Stimulated activated naive CD8-positive, alpha-beta T cell treated with anti-CD3 and anti-CD28 coated beads, Interleukin-15, Interleukin-2, amounts not matched to agents 100 ng/mL and 50 ng/mL, for 24 hours (primary cell): ENCODE measurements at regions not wholly inside any gene's neighbourhood (a gene's known extent, or its start where the extent isn't known, plus 50 kb on each side); places are given as distances from the start of the nearest gene placed in this dataset.

Experiments used
- H3K27ac Mint-ChIP-seq: one replicate; pipeline ENCODE4 v1.8.0; 2021; ENCODE audit warnings: mild to moderate bottlenecking, mixed read lengths
- H3K27me3 Mint-ChIP-seq: one replicate; pipeline ENCODE4 v1.8.0; 2021; ENCODE audit warnings: mixed read lengths
- H3K36me3 Mint-ChIP-seq: one replicate; pipeline ENCODE4 v1.8.0; 2021; ENCODE audit warnings: low read depth, mixed read lengths
- H3K4me1 Mint-ChIP-seq: one replicate; pipeline ENCODE4 v1.8.0; 2021; ENCODE audit warnings: low read depth, mixed read lengths
- H3K4me3 Mint-ChIP-seq: one replicate; pipeline ENCODE4 v1.8.0; 2021; ENCODE audit warnings: mild to moderate bottlenecking, mixed read lengths
- H3K9me3 Mint-ChIP-seq: one replicate; pipeline ENCODE4 v1.8.0; 2021; ENCODE audit warnings: mixed read lengths

DNA sequence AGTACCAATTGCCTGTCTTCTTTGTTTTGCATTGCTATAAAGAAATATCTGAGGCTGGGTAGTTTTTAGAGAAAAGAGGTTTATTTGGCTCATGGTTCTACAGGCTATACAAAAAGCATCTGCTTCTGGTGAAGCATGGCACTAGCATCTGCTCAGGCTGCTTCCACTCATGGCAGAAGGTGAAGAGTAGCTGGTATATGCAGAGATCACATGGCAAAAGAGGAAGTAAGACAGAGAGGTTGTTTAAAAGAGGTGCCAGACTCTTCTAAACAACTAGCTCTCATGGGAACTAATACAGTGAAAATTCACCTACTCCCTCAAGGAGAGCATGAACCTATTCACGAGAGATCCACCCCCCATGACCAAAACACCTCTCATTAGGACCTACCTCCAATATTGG, 56.7 kb upstream of the GUCA2B start:
- no peak overlapping the region for H3K27ac Mint-ChIP-seq
- H3K4me1 Mint-ChIP-seq, result no peaks in the 10 kb centered on the region
- H3K27me3 Mint-ChIP-seq, result peaks cover 48% of the 10 kb centered on the region
- peaks cover 17% of the 10 kb centered on the region for H3K9me3 Mint-ChIP-seq
- no peaks in the 10 kb centered on the region for H3K36me3 Mint-ChIP-seq
- no peak overlapping the region for H3K4me3 Mint-ChIP-seq

GRCh38 chr1:42089246-42089645, 64.0 kb upstream of the GUCA2B start:
- peaks cover 14% of the 10 kb centered on the region for H3K9me3 Mint-ChIP-seq
- peaks cover 3% of the 10 kb centered on the region for H3K36me3 Mint-ChIP-seq
- no peaks in the 10 kb centered on the region for H3K4me1 Mint-ChIP-seq
- H3K27ac Mint-ChIP-seq, result no peak overlapping the region
- H3K4me3 Mint-ChIP-seq, result no peak overlapping the region
- peaks cover 33% of the 10 kb centered on the region for H3K27me3 Mint-ChIP-seq

DNA sequence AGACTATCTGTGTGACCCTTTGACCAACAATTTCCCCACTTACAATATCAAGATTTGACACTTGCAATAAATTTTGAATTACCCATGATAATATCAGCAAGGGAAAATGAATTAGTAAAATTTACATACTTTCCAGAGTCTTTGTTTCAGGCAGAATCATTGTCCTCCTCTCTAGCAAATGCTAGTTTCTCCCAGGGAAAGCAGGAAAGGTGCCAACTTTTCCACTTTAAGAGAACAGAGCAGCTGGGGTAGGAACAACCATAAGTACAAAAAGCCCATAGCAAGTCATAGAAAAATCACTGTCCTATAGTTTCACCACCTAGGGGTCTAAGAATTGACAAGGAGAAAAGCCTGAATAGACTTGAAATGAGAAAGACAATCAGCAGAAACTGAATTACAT, 67.1 kb upstream of the GUCA2B start:
- H3K4me3 Mint-ChIP-seq, result no peak overlapping the region
- no peaks in the 10 kb centered on the region for H3K4me1 Mint-ChIP-seq
- H3K27me3 Mint-ChIP-seq, result peaks cover 27% of the 10 kb centered on the region
- peaks cover 3% of the 10 kb centered on the region for H3K36me3 Mint-ChIP-seq
- H3K9me3 Mint-ChIP-seq, result peaks cover 10% of the 10 kb centered on the region
- H3K27ac Mint-ChIP-seq, result no peak overlapping the region

DNA sequence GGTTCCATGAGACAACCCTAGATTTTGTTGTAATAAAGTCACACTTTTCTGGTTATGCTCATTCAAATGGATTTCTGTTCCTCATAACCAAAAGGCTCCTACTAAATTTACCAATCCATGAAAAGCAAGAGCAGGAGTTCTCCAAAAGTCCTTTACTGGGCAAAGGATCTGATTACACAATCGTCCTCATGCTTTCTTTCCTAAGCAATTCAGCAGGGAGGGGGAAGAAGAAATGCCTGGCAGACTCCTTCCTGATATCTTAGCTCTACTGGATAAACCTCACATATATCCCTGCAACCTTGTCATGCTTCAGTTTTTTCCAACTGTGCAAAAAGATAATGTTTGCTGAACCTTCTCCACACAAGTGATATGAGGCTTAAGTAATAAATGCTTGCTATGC, 67.6 kb upstream of the GUCA2B start:
- Mint-ChIP-seq H3K36me3 (peaks cover 3% of the 10 kb centered on the region), H3K4me3 (no peak overlapping the region), H3K27me3 (peaks cover 27% of the 10 kb centered on the region), H3K27ac (no peak overlapping the region), H3K9me3 (peaks cover 10% of the 10 kb centered on the region), H3K4me1 (no peaks in the 10 kb centered on the region)

- no peaks in the 10 kb centered on the region for H3K4me1 Mint-ChIP-seq
- H3K4me3 Mint-ChIP-seq, result no peak overlapping the region
- H3K27ac Mint-ChIP-seq, result no peak overlapping the region
- no peaks in the 10 kb centered on the region for H3K36me3 Mint-ChIP-seq
- peaks cover 16% of the 10 kb centered on the region for H3K27me3 Mint-ChIP-seq
- peaks cover 12% of the 10 kb centered on the region for H3K9me3 Mint-ChIP-seq
Observed at GRCh38 chr1:42081475-42081874, 71.7 kb upstream of the GUCA2B start.

GRCh38 chr1:42075179-42075578, 78.0 kb upstream of the GUCA2B start:
- no peak overlapping the region for H3K4me3 Mint-ChIP-seq
- peaks cover 55% of the 10 kb centered on the region for H3K27me3 Mint-ChIP-seq
- H3K4me1 Mint-ChIP-seq, result no peaks in the 10 kb centered on the region
- peaks cover 12% of the 10 kb centered on the region for H3K9me3 Mint-ChIP-seq
- H3K36me3 Mint-ChIP-seq, result no peaks in the 10 kb centered on the region
- no peak overlapping the region for H3K27ac Mint-ChIP-seq

GRCh38 chr1:42070996-42071395, 82.2 kb upstream of the GUCA2B start:
- Mint-ChIP-seq H3K27me3 (peaks cover 57% of the 10 kb centered on the region), H3K27ac (no peak overlapping the region), H3K4me3 (no peak overlapping the region), H3K9me3 (no peaks in the 10 kb centered on the region), H3K36me3 (no peaks in the 10 kb centered on the region), H3K4me1 (no peaks in the 10 kb centered on the region)

- peaks cover 4% of the 10 kb centered on the region for H3K4me1 Mint-ChIP-seq
- H3K27ac Mint-ChIP-seq, result no peak overlapping the region
- H3K27me3 Mint-ChIP-seq, result peaks cover 64% of the 10 kb centered on the region
- H3K36me3 Mint-ChIP-seq, result peaks cover 10% of the 10 kb centered on the region
- H3K9me3 Mint-ChIP-seq, result peaks cover 31% of the 10 kb centered on the region
- H3K4me3 Mint-ChIP-seq, result no peak overlapping the region
Observed at GRCh38 chr1:42057800-42058199, 95.4 kb upstream of the GUCA2B start.

- peaks cover 63% of the 10 kb centered on the region for H3K27me3 Mint-ChIP-seq
Observed at GRCh38 chr1:42056460-42056859, 96.8 kb upstream of the GUCA2B start.

GRCh38 chr1:42055061-42055460, 98.1 kb upstream of the GUCA2B start:
- no peak overlapping the region for H3K27ac Mint-ChIP-seq
- peaks cover 65% of the 10 kb centered on the region for H3K27me3 Mint-ChIP-seq
- H3K36me3 Mint-ChIP-seq, result peaks cover 10% of the 10 kb centered on the region
- H3K4me1 Mint-ChIP-seq, result peaks cover 7% of the 10 kb centered on the region
- H3K9me3 Mint-ChIP-seq, result peaks cover 27% of the 10 kb centered on the region
- H3K4me3 Mint-ChIP-seq, result no peak overlapping the region

More at GRCh38 chr1:42056460-42056859, 96.8 kb upstream of the GUCA2B start:
- Mint-ChIP-seq H3K4me3 (no peak overlapping the region), H3K27ac (no peak overlapping the region), H3K9me3 (peaks cover 31% of the 10 kb centered on the region), H3K36me3 (peaks cover 10% of the 10 kb centered on the region), H3K4me1 (peaks cover 7% of the 10 kb centered on the region)

GRCh38 chr1:42052072-42052699, 101.0 kb upstream of the GUCA2B start:
- no peak overlapping the region for H3K27ac Mint-ChIP-seq
- peaks cover 4% of the 10 kb centered on the region for H3K36me3 Mint-ChIP-seq
- peaks cover 14% of the 10 kb centered on the region for H3K9me3 Mint-ChIP-seq
- peaks cover 76% of the 10 kb centered on the region for H3K27me3 Mint-ChIP-seq
- peaks cover 7% of the 10 kb centered on the region for H3K4me1 Mint-ChIP-seq
- no peak overlapping the region for H3K4me3 Mint-ChIP-seq

- Mint-ChIP-seq H3K4me3 (no peak overlapping the region), H3K4me1 (peaks cover 1% of the 10 kb centered on the region), H3K27ac (no peak overlapping the region), H3K36me3 (no peaks in the 10 kb centered on the region), H3K9me3 (no peaks in the 10 kb centered on the region), H3K27me3 (peaks cover 50% of the 10 kb centered on the region)
Observed at GRCh38 chr1:42047508-42047880, 105.7 kb upstream of the GUCA2B start.

DNA sequence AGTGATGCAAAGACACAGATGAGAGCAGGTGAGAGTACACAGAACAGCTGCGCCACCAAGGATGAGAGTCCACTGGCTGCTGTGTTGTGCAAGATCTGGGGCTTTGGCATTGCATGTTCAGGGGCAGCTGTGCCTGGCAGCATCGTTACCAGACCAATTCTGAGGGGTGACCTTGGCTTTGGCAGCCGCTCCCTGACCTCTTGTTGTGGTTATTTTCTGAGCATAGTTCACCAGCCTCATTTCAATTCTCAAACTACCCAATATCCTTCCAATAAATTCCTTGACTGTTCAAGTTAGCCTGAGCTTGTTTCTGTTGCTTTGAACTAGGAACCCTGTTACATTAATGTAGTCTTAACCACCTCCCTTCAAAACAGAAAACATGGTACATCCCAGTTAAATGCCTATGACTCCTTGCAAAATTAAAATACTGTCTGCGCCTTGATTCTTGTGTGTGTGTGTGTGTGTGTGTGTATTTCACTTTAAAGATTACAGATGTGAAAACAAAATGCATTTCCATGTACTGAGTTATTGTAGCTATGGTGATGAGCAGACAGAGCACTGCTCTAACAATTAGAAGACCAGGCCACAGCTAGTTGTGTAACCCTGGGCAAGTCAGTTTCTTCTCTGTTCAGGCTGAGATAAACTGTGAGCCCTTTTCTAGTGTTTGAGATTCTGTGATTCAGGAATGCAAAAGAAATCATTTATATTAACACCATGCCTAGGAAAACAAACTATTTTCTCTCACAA, 106.3 kb upstream of the GUCA2B start:
- no peak overlapping the region for H3K4me3 Mint-ChIP-seq
- H3K36me3 Mint-ChIP-seq, result no peaks in the 10 kb centered on the region
- peaks cover 45% of the 10 kb centered on the region for H3K27me3 Mint-ChIP-seq
- no peaks in the 10 kb centered on the region for H3K9me3 Mint-ChIP-seq
- no peak overlapping the region for H3K27ac Mint-ChIP-seq
- H3K4me1 Mint-ChIP-seq, result no peaks in the 10 kb centered on the region

- Mint-ChIP-seq H3K27me3 (peaks cover 19% of the 10 kb centered on the region), H3K36me3 (no peaks in the 10 kb centered on the region), H3K9me3 (no peaks in the 10 kb centered on the region), H3K4me1 (no peaks in the 10 kb centered on the region), H3K4me3 (no peak overlapping the region), H3K27ac (no peak overlapping the region)
Observed at GRCh38 chr1:42044346-42044745, 108.9 kb upstream of the GUCA2B start.

GRCh38 chr1:42043811-42044210, 109.4 kb upstream of the GUCA2B start:
- H3K9me3 Mint-ChIP-seq, result no peaks in the 10 kb centered on the region
- H3K36me3 Mint-ChIP-seq, result no peaks in the 10 kb centered on the region
- H3K27ac Mint-ChIP-seq, result no peak overlapping the region
- no peaks in the 10 kb centered on the region for H3K4me1 Mint-ChIP-seq
- no peak overlapping the region for H3K4me3 Mint-ChIP-seq
- peaks cover 13% of the 10 kb centered on the region for H3K27me3 Mint-ChIP-seq

GRCh38 chr1:42043182-42043581, 110.0 kb upstream of the GUCA2B start:
- Mint-ChIP-seq H3K4me1 (no peaks in the 10 kb centered on the region), H3K9me3 (no peaks in the 10 kb centered on the region), H3K36me3 (no peaks in the 10 kb centered on the region), H3K27me3 (peaks cover 9% of the 10 kb centered on the region), H3K4me3 (no peak overlapping the region), H3K27ac (no peak overlapping the region)
